Transverse colon (tissue), 4 donors: ENCODE measurements at regions not wholly inside any gene's neighbourhood (a gene's known extent, or its start where the extent isn't known, plus 50 kb on each side); places are given as distances from the start of the nearest gene placed in this dataset.

Experiments used
- CTCF ChIP-seq, 5 experiments: fragments of 200-600 bp in 3 of 5; fragments of 450-650 bp in 2 of 5; sonication (generic) in 3 of 5; IDR thresholded peaks; 1 replicate in 2 of 5; 2 replicates in 3 of 5; pipeline ENCODE4 v1.5.1; 2016 to 2017; ENCODE audit warnings: antibody characterized with exemption in 5 of 5, inconsistent platforms in 3 of 5, mild to moderate bottlenecking in 2 of 5, moderate library complexity in 1 of 5
- EP300 ChIP-seq: sonication (generic); formaldehyde crosslinking; IDR thresholded peaks from one replicate; pipeline ENCODE4 v1.6.1; 2017; ENCODE audit warnings: antibody characterized with exemption, low read depth
- POLR2A ChIP-seq: fragments of 450-650 bp; IDR thresholded peaks from one replicate; pipeline ENCODE4 v1.6.1; 2016; ENCODE audit warnings: antibody characterized with exemption, mild to moderate bottlenecking, moderate library complexity
- POLR2AphosphoS5 ChIP-seq, 3 donors: sonication (generic); formaldehyde crosslinking; IDR thresholded peaks; one replicate each; pipeline ENCODE4 v1.6.1; 2016; ENCODE audit warnings: antibody characterized with exemption in 3 of 3

- TF ChIP-seq CTCF (IDR thresholded peaks at IDR 0.05) (no peak), EP300 (no peak), POLR2A (no peak), POLR2AphosphoS5 (IDR thresholded peaks at IDR 0.05) (no peak)
These were observed 253.9 kb upstream of the FZD8 start for GRCh38 chr10:35896001-35896400.
